Spleen (tissue), 7 donors: ENCODE measurements at regions not wholly inside any gene's neighbourhood (a gene's known extent, or its start where the extent isn't known, plus 50 kb on each side); places are given as distances from the start of the nearest gene placed in this dataset.

ENCODE experiments used
- CTCF ChIP-seq, 11 experiments: fragments of 200-600 bp in 7 of 11; fragments of 450-650 bp in 4 of 11; sonication (generic) in 4 of 11; IDR thresholded peaks in 8 of 11; conservative IDR thresholded peaks in 3 of 11; 1 replicate in 7 of 11; 2 replicates in 4 of 11; pipeline versions ENCODE4 v1.4.0 to v1.8.0; 2016 to 2021; ENCODE audit warnings: antibody characterized with exemption in 11 of 11, inconsistent platforms in 4 of 11, mild to moderate bottlenecking in 1 of 11
- POLR2A ChIP-seq, 3 donors: fragments of 450-650 bp; IDR thresholded peaks; one replicate each; pipeline ENCODE4 v1.5.1; 2017; ENCODE audit warnings: antibody characterized with exemption in 3 of 3, mild to moderate bottlenecking in 1 of 3
- POLR2AphosphoS5 ChIP-seq, 3 donors: sonication (generic); formaldehyde crosslinking; IDR thresholded peaks; one replicate each; pipeline ENCODE4 v1.5.1; 2017; ENCODE audit warnings: antibody characterized with exemption in 3 of 3
- donor health status: DM: no; HTN: no; CAD: no; lungs with moderate emphysema.
- donor health status: DM: no; HTN: no; CAD: no.
- donor health status: DM: no; HTN: no; CAD: no.

DNA sequence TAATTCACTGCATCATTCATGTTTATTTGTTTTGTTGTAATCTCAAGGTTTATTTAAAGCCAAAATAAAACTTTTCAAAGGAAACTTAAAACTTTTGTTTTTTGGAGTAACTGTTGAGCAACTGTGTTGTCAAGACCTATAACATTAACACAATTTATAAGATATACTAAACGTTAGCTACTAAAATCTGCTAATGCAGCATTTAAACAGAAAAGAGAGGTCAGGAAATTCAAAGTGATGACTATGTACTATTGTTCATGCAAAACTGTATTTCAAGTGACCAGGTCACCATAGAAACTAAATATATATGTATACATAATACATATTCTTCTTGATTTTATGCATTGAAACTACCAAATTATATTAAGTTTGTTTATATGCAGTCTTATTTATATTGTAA is 1740.9 kb downstream of the EFNA5 start:
- no peak for TF ChIP-seq POLR2A (IDR thresholded peaks at IDR 0.05)
- no peak for TF ChIP-seq CTCF (IDR thresholded peaks at IDR 0.05 in 8 of 11, conservative IDR thresholded peaks at IDR 0.05 in 3 of 11)
- no peak for TF ChIP-seq POLR2AphosphoS5 (IDR thresholded peaks at IDR 0.05)
